ENCODE measurements at regions not wholly inside any gene's neighbourhood (a gene's known extent, or its start where the extent isn't known, plus 50 kb on each side); places are given as distances from the start of the nearest gene placed in this dataset.
"Not testable (repeated sequence)": the region's sequence is repeated elsewhere in the genome, so short reads cannot be mapped to it uniquely, and the experiment has no call there.

DNA sequence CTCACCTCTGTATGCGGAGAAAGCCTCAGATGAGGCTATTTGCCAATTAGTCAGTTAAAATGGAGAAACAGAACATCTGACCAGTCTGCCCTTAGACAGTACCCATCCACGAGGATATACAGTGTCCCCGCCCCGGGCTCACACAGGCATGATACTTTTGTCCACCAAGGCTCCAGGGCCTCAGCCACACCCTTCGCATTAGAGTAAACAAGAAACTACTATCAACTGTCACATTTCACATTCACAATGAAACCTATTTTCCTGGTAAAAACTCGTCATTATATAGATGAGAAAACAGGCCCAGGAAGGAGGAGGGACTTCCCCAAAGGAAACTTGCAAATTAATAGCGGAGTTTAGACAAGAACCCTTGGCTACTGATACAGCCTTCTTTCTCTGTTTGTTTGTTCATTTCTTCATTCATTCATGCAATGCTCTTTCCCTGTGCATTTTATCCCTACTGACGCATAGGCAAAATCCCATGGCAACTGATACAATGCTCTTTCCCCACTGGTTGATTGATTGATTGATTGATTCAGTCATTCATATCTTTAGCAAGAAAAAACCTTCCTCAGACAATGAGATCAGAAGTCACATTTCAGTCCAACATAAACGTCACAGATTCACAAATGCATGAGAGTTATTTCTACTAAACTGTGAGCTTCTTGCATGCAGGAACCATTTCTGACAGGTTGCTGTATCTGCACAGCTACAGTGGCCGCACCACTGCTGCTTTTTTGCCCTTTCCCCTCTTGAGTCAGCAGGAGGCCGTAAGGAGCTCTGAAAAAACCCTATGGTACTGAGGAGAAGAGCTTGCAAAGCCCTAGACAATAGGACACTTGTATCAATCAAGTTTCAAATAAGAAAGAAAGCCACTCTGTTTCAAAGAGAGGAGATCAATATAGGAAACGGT, 777.1 kb downstream of the RNF144A start:
- no peak overlapping the region for H2AFZ ChIP-seq (ENCODE audit: low read depth, low read length)
- no peak overlapping the region for H3K4me3 ChIP-seq (ENCODE audit: insufficient read depth in 1 of 2, low read depth in 1 of 2, low read length in 2 of 2)
- no peak overlapping the region for H4K8ac ChIP-seq (ENCODE audit: low read length)
- H3K79me1 ChIP-seq (replicated peaks; ENCODE audit: low read length, poor library complexity, severe bottlenecking) = no peaks in the 10 kb centered on the region
- H3K4ac ChIP-seq (ENCODE audit: low read depth in 1 of 2, low read length in 2 of 2) = no peak overlapping the region
- no peaks in the 10 kb centered on the region for H3K27me3 ChIP-seq (ENCODE audit: control insufficient read depth in 1 of 2, insufficient read depth in 1 of 2, low read length in 2 of 2)
- DNase-seq = no peak
- H3K4me1 ChIP-seq (ENCODE audit: control insufficient read depth, insufficient read depth, low read depth, low read length) = peaks cover 3% of the 10 kb centered on the region
- H2BK120ac ChIP-seq (ENCODE audit: low read depth, low read length) = no peak overlapping the region
- H3K4me2 ChIP-seq (ENCODE audit: low read length, poor library complexity, severe bottlenecking) = no peak overlapping the region
- H2BK5ac ChIP-seq (ENCODE audit: low read depth, low read length, poor library complexity, severe bottlenecking) = no peak overlapping the region
- H2AK5ac ChIP-seq (ENCODE audit: low read length, severe bottlenecking) = no peak overlapping the region
- no peak overlapping the region for H3K27ac ChIP-seq (ENCODE audit: low read length, poor library complexity, severe bottlenecking)
- H3K9ac ChIP-seq (ENCODE audit: low read length) = no peak overlapping the region
- no peak overlapping the region for H3K18ac ChIP-seq (ENCODE audit: low read depth in 1 of 2, low read length in 2 of 2)
- H2BK15ac ChIP-seq (ENCODE audit: low read depth, poor library complexity, severe bottlenecking) = no peak overlapping the region
- WGBS = 89% methylated on average over 11 of the region's 12 CpGs
- H3K9me3 ChIP-seq (ENCODE audit: control insufficient read depth, low read length) = no peaks in the 10 kb centered on the region
- H2BK12ac ChIP-seq (ENCODE audit: low read length in 2 of 2) = no peak overlapping the region
- no peak overlapping the region for H3K14ac ChIP-seq (ENCODE audit: low read length in 2 of 2)
- H3K36me3 ChIP-seq (ENCODE audit: control insufficient read depth in 1 of 2, insufficient read depth in 2 of 2, low read depth in 1 of 2, low read length in 2 of 2) = no peaks in the 10 kb centered on the region
- H4K91ac ChIP-seq (ENCODE audit: low read length) = no peak overlapping the region
- H3K23ac ChIP-seq (ENCODE audit: low read length in 2 of 2) = no peak overlapping the region

DNA sequence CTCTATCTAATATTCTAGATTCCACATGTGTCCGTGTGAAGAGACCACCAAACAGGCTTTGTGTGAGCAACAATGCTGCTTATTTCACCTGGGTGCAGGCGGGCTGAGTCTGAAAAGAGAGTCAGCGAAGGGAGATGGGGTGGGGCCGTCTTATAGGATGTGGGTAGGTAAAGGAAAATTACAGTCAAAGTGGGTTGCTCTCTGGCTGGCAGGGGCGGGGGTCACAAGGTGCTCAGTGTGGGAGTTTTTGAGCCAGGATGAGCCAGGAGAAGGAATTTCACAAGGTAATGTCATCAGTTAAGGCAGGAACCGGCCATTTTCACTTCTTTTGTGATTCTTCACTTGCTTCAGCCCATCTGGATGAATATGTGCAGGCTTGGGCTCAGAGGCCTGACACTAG, 779.3 kb downstream of the RNF144A start:
- 76% methylated on average over 5 of the region's 6 CpGs for WGBS
- H3K27ac ChIP-seq (ENCODE audit: low read length, poor library complexity, severe bottlenecking); H4K8ac ChIP-seq (ENCODE audit: low read length); H3K4me3 ChIP-seq (ENCODE audit: insufficient read depth in 1 of 2, low read depth in 1 of 2, low read length in 2 of 2); H3K36me3 ChIP-seq (ENCODE audit: control insufficient read depth in 1 of 2, insufficient read depth in 2 of 2, low read depth in 1 of 2, low read length in 2 of 2); DNase-seq; H3K4ac ChIP-seq (ENCODE audit: low read depth in 1 of 2, low read length in 2 of 2); H3K9ac ChIP-seq (ENCODE audit: low read length); H3K9me3 ChIP-seq (ENCODE audit: control insufficient read depth, low read length); H2BK12ac ChIP-seq (ENCODE audit: low read length in 2 of 2); H2AFZ ChIP-seq (ENCODE audit: low read depth, low read length); H3K4me2 ChIP-seq (ENCODE audit: low read length, poor library complexity, severe bottlenecking); H3K4me1 ChIP-seq (ENCODE audit: control insufficient read depth, insufficient read depth, low read depth, low read length); H3K27me3 ChIP-seq (ENCODE audit: control insufficient read depth in 1 of 2, insufficient read depth in 1 of 2, low read length in 2 of 2); H2AK5ac ChIP-seq (ENCODE audit: low read length, severe bottlenecking); H4K91ac ChIP-seq (ENCODE audit: low read length); H2BK5ac ChIP-seq (ENCODE audit: low read depth, low read length, poor library complexity, severe bottlenecking); H2BK15ac ChIP-seq (ENCODE audit: low read depth, poor library complexity, severe bottlenecking); H2BK120ac ChIP-seq (ENCODE audit: low read depth, low read length); H3K23ac ChIP-seq (ENCODE audit: low read length in 2 of 2); H3K18ac ChIP-seq (ENCODE audit: low read depth in 1 of 2, low read length in 2 of 2); H3K14ac ChIP-seq (ENCODE audit: low read length in 2 of 2); H3K79me1 ChIP-seq (replicated peaks; ENCODE audit: low read length, poor library complexity, severe bottlenecking): not testable (repeated sequence)

DNA sequence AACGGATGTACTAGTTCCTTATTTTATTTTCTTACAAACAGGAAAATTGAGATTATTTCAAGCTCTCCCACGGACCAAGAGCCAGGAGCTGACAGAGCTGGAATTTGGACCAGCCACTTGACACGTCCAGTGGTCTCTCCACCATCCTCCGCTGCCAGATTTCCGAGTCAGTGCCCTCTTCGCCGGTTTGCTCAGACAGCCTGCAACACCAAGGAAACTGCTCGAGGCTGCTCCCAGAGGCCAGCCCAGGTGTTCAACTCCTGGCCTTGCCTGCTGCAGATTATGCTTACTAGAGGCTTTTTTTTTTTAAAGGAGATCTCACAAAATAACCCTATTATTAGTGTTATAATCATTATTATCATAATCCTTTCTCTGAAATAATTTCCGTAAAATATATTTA, 779.8 kb downstream of the RNF144A start:
- H2AK5ac ChIP-seq (ENCODE audit: low read length, severe bottlenecking) = no peak overlapping the region
- no peak overlapping the region for H3K4me2 ChIP-seq (ENCODE audit: low read length, poor library complexity, severe bottlenecking)
- H3K9ac ChIP-seq (ENCODE audit: low read length) = no peak overlapping the region
- H2BK120ac ChIP-seq (ENCODE audit: low read depth, low read length) = no peak overlapping the region
- H4K91ac ChIP-seq (ENCODE audit: low read length) = no peak overlapping the region
- H3K18ac ChIP-seq (ENCODE audit: low read depth in 1 of 2, low read length in 2 of 2) = no peak overlapping the region
- no peaks in the 10 kb centered on the region for H3K79me1 ChIP-seq (replicated peaks; ENCODE audit: low read length, poor library complexity, severe bottlenecking)
- no peak overlapping the region for H3K14ac ChIP-seq (ENCODE audit: low read length in 2 of 2)
- no peak overlapping the region for H2BK15ac ChIP-seq (ENCODE audit: low read depth, poor library complexity, severe bottlenecking)
- H3K4me1 ChIP-seq (ENCODE audit: control insufficient read depth, insufficient read depth, low read depth, low read length) = peaks cover 3% of the 10 kb centered on the region
- no peak overlapping the region for H3K27ac ChIP-seq (ENCODE audit: low read length, poor library complexity, severe bottlenecking)
- H2BK5ac ChIP-seq (ENCODE audit: low read depth, low read length, poor library complexity, severe bottlenecking) = no peak overlapping the region
- H3K36me3 ChIP-seq (ENCODE audit: control insufficient read depth in 1 of 2, insufficient read depth in 2 of 2, low read depth in 1 of 2, low read length in 2 of 2) = no peaks in the 10 kb centered on the region
- H3K4ac ChIP-seq (ENCODE audit: low read depth in 1 of 2, low read length in 2 of 2) = no peak overlapping the region
- DNase-seq = no peak
- no peak overlapping the region for H2AFZ ChIP-seq (ENCODE audit: low read depth, low read length)
- H3K9me3 ChIP-seq (ENCODE audit: control insufficient read depth, low read length) = no peaks in the 10 kb centered on the region
- 81% methylated on average over 8 of the region's 9 CpGs for WGBS
- no peak overlapping the region for H3K23ac ChIP-seq (ENCODE audit: low read length in 2 of 2)
- H3K4me3 ChIP-seq (ENCODE audit: insufficient read depth in 1 of 2, low read depth in 1 of 2, low read length in 2 of 2) = no peak overlapping the region
- no peak overlapping the region for H2BK12ac ChIP-seq (ENCODE audit: low read length in 2 of 2)
- H3K27me3 ChIP-seq (ENCODE audit: control insufficient read depth in 1 of 2, insufficient read depth in 1 of 2, low read length in 2 of 2) = no peaks in the 10 kb centered on the region
- H4K8ac ChIP-seq (ENCODE audit: low read length) = no peak overlapping the region

DNA sequence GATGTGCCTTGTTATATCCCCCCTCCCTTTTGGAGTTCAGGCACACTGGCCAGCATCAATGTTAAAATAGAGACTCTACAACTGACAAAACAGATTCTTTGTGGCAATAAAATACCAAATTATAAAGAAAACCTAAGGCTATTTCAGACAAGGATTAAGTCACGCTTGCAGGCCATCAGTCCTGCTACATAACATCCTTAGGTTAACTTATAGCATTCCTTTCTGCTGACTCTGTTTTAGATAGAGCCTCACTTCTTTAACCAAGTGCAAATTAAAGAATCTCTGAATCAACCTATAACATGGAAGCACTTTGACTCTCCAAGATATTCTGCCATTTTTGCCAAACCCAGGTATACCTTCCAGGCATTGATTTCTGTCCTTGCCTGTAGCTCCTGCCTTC, 784.6 kb downstream of the RNF144A start:
- Histone ChIP-seq H3K79me1 (replicated peaks; ENCODE audit: low read length, poor library complexity, severe bottlenecking) (no peaks in the 10 kb centered on the region), H4K8ac (ENCODE audit: low read length) (no peak overlapping the region), H3K27me3 (ENCODE audit: control insufficient read depth in 1 of 2, insufficient read depth in 1 of 2, low read length in 2 of 2) (no peaks in the 10 kb centered on the region), H3K9ac (ENCODE audit: low read length) (no peak overlapping the region), H2BK120ac (ENCODE audit: low read depth, low read length) (no peak overlapping the region), H2AFZ (ENCODE audit: low read depth, low read length) (no peak overlapping the region), H3K4me3 (ENCODE audit: insufficient read depth in 1 of 2, low read depth in 1 of 2, low read length in 2 of 2) (no peak overlapping the region), H3K36me3 (ENCODE audit: control insufficient read depth in 1 of 2, insufficient read depth in 2 of 2, low read depth in 1 of 2, low read length in 2 of 2) (no peaks in the 10 kb centered on the region), H3K4me2 (ENCODE audit: low read length, poor library complexity, severe bottlenecking) (no peak overlapping the region), H4K91ac (ENCODE audit: low read length) (no peak overlapping the region), H3K14ac (ENCODE audit: low read length in 2 of 2) (no peak overlapping the region), H3K4ac (ENCODE audit: low read depth in 1 of 2, low read length in 2 of 2) (no peak overlapping the region), H2BK15ac (ENCODE audit: low read depth, poor library complexity, severe bottlenecking) (no peak overlapping the region), H3K27ac (ENCODE audit: low read length, poor library complexity, severe bottlenecking) (no peak overlapping the region), H2BK12ac (ENCODE audit: low read length in 2 of 2) (no peak overlapping the region), H3K4me1 (ENCODE audit: control insufficient read depth, insufficient read depth, low read depth, low read length) (no peaks in the 10 kb centered on the region), H3K9me3 (ENCODE audit: control insufficient read depth, low read length) (no peaks in the 10 kb centered on the region), H3K23ac (ENCODE audit: low read length in 2 of 2) (no peak overlapping the region), H2BK5ac (ENCODE audit: low read depth, low read length, poor library complexity, severe bottlenecking) (no peak overlapping the region), H2AK5ac (ENCODE audit: low read length, severe bottlenecking) (no peak overlapping the region), H3K18ac (ENCODE audit: low read depth in 1 of 2, low read length in 2 of 2) (no peak overlapping the region)
- WGBS = 64% methylated on average over 1 of the region's 1 CpG
- no peak for DNase-seq

Measured in mesenchymal stem cell (in vitro differentiated cells and primary cell).